HK-2 (cell line): ENCODE measurements at regions not wholly inside any gene's neighbourhood (a gene's known extent, or its start where the extent isn't known, plus 50 kb on each side); places are given as distances from the start of the nearest gene placed in this dataset.
"Not testable (repeated sequence)": the region's sequence is repeated elsewhere in the genome, so short reads cannot be mapped to it uniquely, and the experiment has no call there.

ENCODE experiments used
- DNase-seq: peaks from one replicate; pipeline ENCODE4 v3.0.0-alpha.2; 2018; ENCODE audit not compliant: unreplicated experiment

DNA sequence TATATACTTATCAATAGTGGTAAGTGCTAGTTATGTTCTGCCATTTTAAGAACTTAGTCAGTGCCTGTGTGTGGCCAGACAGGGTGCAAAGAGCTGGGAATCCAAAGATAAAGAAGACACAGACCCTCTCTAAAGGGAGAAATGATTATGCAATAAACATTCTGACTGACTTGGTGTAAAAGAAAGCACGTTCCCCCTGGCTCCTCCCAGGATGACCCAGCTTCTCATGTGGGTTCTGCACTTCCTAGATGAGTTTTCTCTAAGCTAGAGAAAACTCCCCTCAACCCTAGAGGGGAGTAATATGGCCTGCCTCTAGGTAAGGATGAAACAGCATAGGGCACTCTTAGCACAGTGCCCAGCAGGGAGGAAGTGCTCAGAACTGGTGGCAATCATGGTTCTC, 231.2 kb downstream of the VRK1 start:
- DNase-seq: no peak

DNA sequence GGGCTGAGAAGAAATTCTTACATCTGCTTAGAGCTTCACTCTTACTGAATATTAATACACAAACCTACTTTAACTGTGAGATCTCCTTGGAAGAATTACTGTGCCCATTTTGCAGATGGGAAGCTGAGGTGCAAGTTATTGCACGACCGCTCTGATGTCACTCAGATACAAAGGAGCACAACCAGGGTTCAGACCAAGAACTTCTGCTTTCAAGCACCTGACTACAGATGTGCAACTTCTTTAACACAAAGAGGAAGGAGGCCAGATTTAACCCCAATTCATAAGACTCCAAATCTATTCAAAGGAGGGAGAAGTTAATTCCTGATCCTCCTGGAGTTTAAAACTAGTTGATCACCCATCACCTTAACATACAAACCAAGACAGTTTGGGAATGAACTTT, 232.6 kb downstream of the VRK1 start:
- no peak for DNase-seq

- DNase-seq: no peak
Observed at GRCh38 chr14:97031530-97031929, 234.3 kb downstream of the VRK1 start.

DNA sequence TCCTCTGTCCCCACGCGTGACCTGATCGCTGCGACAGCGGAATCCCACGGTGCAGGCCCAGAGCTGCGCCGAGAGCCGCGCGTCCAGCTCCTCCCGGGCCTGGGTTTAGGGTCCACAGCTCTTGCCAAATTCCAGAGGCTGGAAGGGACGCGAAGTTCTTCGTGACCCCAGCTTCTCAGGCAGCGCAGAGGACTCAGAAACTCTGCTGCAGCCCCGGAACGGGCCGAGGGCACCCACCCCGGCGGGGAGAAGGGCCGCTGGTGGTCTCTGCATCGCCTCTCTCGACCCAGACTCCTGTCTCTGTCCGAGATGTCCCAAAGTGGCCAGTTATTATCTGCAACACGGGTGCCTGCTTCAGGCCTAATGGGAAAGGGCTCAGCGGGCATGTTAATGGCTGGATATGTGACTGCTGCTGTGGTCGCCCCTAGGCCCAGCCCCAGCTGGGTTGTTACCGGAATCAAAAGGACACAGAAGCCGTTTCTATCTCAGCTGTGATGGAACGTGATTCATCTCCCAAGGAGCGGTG, 236.4 kb downstream of the VRK1 start:
- DNase-seq: no peak

DNA sequence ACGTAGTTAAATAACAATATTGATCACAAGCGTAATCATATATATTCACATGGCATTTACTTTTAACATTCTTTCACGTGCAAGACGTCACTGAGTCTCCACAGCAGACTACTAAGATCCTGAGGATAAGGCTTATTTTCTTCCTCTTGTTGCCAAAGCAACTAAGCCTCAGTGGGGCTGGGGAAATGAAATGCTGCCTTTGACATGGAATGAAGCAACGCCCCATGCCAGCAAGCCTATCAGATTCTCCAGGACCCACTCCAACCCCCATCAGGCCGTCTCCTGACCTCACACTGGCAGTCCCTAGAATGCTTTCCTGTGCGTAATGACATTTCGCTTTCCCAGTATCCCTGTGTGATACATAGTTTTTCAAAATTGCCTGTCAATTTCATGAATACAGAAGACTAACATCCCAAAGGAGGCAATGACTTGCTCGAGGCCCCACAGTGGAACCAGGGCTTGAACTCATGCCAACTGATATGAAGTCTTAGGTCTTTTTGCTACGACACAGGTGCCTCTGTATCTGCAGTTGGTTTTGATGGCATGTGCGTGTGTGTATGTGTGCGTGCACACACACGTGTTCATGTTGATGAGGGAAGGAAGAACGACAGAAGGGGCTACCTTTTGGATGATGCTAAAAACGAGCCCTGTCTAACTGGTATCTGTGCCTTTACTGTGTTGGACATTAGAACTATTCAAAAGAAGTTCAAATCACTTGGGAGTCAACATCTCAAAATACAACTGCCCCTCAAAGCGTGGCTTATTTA, 239.1 kb downstream of the VRK1 start:
- no peak for DNase-seq

DNA sequence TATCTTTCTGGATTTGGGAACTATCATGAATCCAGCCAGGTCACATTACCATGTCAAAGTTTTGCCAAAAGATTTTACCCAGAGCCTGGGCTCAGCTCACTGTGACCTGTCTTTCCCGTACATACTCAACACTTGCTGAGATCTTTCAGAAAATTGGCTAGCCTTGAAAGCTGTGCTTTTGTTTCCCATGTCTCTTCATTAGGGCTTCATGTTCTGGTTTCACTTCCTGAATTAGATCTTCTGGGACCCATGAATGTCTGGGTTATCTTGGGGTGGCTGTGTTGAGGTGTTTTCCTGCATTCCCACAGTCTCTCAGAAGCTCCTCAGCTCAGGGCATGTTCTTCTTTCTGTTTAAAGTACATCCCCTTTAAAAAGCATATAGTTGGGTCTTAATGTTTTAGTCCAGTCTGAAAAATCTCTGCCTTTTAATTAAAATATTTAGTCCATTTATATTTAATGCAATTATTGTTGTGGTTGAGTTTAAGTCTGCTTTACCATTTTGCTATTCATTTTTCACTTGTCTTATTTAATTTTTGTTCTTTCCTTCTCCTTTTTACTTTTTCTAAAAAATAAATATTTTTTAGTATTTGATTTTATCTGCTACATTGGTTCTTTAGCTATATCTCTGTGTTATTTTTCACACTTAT, 242.7 kb downstream of the VRK1 start:
- no peak for DNase-seq

DNA sequence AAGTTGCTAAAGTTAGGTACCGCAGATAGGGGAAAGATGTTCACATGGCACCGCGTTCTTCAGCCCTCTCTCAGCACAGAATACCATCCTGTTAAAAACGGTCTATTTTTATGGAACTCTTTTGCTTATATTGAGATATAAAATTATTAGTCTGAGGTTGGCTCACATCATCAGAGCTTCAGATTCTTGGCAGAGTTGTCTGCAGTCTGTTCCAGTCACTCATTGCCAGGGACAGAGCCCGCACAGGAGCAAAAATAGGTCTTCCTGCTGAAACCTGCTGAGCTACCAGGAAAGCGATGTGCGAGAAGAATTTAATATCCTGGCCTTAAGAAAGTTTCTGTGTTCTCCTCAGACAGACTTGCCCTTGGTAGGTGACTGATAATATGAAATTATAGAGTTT, 249.8 kb downstream of the VRK1 start:
- DNase-seq: no peak

DNA sequence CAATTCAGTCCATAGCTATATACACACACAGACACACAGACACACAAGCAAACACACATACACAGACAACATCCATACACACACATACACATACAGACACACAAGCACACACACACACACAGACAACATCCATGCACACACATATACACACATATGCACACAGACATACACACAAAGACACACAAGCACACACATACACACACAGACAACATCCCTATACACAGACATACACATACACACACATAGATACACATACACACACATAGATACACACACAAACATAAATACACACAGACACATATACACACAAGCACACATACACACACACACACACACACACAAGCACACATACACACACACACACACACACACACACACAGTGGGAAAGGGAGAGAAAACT, 254.8 kb downstream of the VRK1 start:
- no peak for DNase-seq

DNA sequence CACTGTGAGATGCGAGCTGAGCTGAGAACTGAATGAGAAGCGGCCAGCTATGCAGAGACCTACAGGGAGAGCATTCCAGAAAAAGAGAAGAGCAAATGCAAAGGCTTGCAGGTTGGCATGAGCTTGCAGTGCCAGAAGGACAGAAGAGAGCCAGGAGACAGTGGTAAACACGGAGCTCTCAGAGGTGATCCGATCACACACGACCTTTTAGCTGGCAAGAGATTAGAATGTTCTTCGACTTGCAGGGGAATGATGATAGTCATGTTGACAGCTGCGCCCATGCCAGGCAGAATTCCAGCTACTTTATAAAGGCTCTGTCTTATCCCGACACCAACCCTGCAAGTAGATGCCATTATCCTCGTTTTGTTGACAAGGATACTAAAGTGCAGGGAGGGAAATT, 256.8 kb downstream of the VRK1 start:
- DNase-seq: no peak

- DNase-seq: no peak
Observed at GRCh38 chr14:97055355-97055754, 258.2 kb downstream of the VRK1 start.

DNA sequence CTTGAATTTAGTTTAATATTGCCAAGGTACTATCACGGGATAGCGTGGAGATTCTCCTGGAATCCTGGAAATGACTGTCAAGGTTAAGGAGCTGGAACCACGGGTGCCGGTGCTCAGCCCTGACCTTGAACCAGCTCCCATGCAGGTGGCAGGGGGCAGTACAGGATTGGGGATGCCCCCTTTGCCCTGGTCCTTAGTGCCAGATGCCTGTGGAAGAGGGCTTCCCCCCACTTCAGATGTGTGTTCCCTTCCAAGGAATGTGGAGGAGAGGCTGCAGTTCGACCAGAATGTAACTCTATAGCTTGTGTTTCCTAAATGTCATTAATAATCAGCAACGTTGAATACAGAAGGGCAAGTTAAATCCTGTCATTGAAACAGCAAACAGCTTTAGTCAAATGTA, 258.9 kb downstream of the VRK1 start:
- no peak for DNase-seq

DNA sequence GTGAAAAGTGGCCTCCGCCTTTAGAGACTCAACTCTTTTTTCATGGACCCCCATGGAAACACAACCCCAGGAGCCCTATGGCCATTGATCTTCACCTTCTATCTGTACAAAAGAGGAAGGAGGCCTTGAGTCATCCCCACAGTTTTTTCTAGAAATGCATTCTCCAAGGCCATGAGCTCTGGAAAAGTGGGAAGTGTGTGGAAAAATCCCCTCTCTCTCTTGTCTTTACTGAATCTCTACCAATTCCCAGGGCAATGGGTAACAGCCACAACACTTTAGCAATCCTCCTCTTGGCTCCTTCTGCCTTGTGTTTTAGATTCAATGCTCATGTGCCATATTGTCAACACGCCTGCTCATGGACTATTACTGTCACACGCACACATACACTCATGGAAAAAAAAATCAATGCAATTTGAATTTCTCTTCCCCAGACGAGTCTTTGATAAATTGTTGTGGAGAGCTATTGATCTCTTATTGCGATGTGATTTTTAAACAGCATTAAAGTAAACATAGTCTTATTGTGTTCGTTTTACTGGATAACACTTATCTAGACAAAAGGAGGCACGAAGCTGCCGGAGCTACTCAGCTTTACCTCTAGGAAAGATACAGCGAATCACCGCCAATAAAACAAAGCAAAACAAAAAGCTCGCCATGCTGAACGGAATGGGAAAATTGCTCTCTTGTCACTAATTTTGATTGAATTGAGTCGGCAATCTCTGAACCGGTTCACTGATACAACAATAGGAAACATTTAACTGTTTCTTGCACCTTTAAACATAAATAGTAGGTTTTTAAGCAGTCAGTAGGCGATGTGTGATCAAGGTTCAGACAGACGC, 260.3 kb downstream of the VRK1 start:
- DNase-seq: no peak

- no peak for DNase-seq
Observed at GRCh38 chr14:97058074-97058467, 260.9 kb downstream of the VRK1 start.

- DNase-seq: no peak
Observed at GRCh38 chr14:97058589-97058988, 261.4 kb downstream of the VRK1 start.

DNA sequence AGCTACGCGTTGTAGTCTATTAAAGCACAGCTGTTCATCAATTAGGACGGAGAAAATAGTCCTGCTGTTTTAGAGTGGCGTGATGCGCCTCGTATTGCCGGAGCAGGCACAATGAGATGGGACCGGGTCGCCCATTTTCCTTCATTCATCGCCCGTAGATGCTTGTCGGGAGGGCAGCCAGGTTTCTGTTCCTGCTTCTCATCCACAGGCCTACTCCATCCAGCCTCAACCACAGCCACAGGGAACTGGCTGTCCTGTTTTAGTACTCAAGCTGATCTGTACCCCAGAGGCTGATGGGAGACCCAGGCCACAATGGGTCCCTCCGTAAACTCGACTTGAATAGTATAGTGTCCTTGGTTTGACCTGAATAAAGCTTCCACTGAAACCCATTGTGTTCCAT, 264.0 kb downstream of the VRK1 start:
- no peak for DNase-seq

- DNase-seq: no peak
Observed at GRCh38 chr14:97061714-97062113, 264.5 kb downstream of the VRK1 start.

GRCh38 chr14:97065305-97066067, 268.3 kb downstream of the VRK1 start:
- DNase-seq: no peak

- no peak for DNase-seq
Observed at GRCh38 chr14:97066068-97066899, 269.1 kb downstream of the VRK1 start.

GRCh38 chr14:97068293-97068692, 271.1 kb downstream of the VRK1 start:
- DNase-seq: not testable (repeated sequence)

DNA sequence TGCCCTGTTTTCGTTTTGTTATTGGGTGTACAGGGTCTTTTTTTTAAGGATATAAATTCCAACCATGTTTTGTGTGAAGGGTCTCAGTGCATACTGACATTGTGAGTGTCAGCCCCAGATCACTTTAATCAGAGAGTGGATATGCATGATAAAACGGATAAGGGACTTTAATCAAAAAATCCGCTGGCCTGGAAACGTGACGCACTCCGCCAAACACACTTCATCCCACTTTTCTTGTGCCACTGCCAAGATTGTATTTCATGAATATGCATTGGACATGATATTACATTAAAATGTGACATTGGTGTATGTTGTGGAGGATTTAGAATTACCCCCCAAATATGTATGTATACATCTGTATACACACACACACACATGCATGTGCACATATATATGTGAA, 273.1 kb downstream of the VRK1 start:
- DNase-seq: no peak

DNA sequence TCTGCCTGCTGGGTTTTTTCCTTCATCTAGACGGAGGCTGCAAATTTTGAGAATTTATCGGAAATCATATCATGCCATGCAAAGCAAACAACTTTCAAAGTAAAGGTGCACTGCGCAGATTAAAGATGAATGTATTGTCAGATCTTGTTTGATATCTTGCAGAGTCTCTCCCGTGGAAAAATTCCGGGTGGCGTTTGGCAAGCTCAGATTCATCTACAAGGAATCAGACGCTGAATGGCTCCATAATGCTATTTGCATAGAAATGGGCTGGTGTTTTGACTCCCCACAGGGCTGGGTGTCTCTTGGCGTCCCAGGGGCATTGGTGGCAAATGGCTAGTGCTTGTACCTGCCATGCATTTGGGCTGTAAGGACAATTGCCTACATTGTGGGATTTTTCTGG, 274.0 kb downstream of the VRK1 start:
- no peak for DNase-seq
